Activated CD4-positive, alpha-beta T cell treated with anti-CD3 and anti-CD28 coated beads, Interleukin-2, amount 10 ng/mL, durations not matched to agents 7 days and 5 days (primary cell): ENCODE measurements at regions not wholly inside any gene's neighbourhood (a gene's known extent, or its start where the extent isn't known, plus 50 kb on each side); places are given as distances from the start of the nearest gene placed in this dataset.

Experiments
- CTCF ChIA-PET: fragments of 350-600 bp; sonication (Branson Sonifier 250); formaldehyde crosslinking; loops from one replicate; lab custom pipeline; 2021; ENCODE audit warnings: antibody characterized with exemption; lab: Charles Lee
- POLR2A ChIA-PET: fragments of 350-600 bp; sonication (Branson Sonifier 250); formaldehyde crosslinking; loops from one replicate; lab custom pipeline; 2021; ENCODE audit warnings: antibody characterized with exemption; lab: Charles Lee
- DNase-seq: peaks from one replicate; pipeline ENCODE4 v3.0.0-alpha.2; 2020
- H3K27ac Mint-ChIP-seq: one replicate; pipeline ENCODE4 v1.8.0; 2021; ENCODE audit warnings: mild to moderate bottlenecking, moderate library complexity, mixed read lengths
- H3K27me3 Mint-ChIP-seq: one replicate; pipeline ENCODE4 v1.8.0; 2021; ENCODE audit warnings: mixed read lengths
- H3K36me3 Mint-ChIP-seq: one replicate; pipeline ENCODE4 v1.8.0; 2021; ENCODE audit warnings: low read depth, mixed read lengths
- H3K4me1 Mint-ChIP-seq: one replicate; pipeline ENCODE4 v1.8.0; 2021; ENCODE audit warnings: mixed read lengths
- H3K4me3 Mint-ChIP-seq: one replicate; pipeline ENCODE4 v1.8.0; 2021; ENCODE audit warnings: mild to moderate bottlenecking, moderate library complexity, mixed read lengths
- H3K9me3 Mint-ChIP-seq: one replicate; pipeline ENCODE4 v1.8.0; 2021; ENCODE audit warnings: mixed read lengths

DNA sequence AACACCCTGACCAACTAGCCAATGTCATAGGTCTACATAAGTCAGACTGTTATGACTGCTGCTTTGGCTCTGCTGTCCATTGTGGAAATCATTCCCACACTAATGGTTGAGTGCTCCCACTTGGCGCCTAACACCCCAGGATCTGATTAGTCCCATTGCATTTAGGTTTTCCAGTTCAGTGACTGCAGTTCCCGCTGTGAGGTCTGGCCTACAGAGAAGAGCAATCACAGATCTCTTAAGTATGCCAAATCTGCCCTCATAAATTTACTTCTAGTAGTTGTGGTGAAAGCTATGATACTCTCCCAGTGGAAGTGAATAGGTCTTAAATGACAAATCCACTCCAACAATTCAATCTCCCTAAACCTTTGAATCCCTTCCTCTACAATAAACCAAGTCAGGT is 77.3 kb upstream of the IL2 start:
- Mint-ChIP-seq H3K9me3 (peaks cover 16% of the 10 kb centered on the region), H3K36me3 (peaks cover 3% of the 10 kb centered on the region), H3K4me1 (peaks cover 8% of the 10 kb centered on the region), H3K27me3 (no peaks in the 10 kb centered on the region), H3K4me3 (no peak overlapping the region), H3K27ac (no peak overlapping the region)
- no peak for DNase-seq
- CTCF ChIA-PET: no interaction called here
- POLR2A ChIA-PET: no interaction called here

- Mint-ChIP-seq H3K9me3 (peaks cover 9% of the 10 kb centered on the region), H3K27ac (no peak overlapping the region), H3K27me3 (no peaks in the 10 kb centered on the region), H3K4me3 (no peak overlapping the region), H3K4me1 (no peaks in the 10 kb centered on the region), H3K36me3 (peaks cover 3% of the 10 kb centered on the region)
- ChIA-PET POLR2A (no interaction called here), CTCF (interaction anchor here (1.2 kb wide), 1 partner anchor 23 kb away, joined by 3 read pairs; no protein-coding TSS in a partner anchor)
- no peak for DNase-seq
These were observed 76.2 kb upstream of the IL2 start for GRCh38 chr4:122532766-122533165.

GRCh38 chr4:122531514-122531913 is 75.0 kb upstream of the IL2 start:
- CTCF ChIA-PET: interaction anchor here (1.4 kb wide), 1 partner anchor 15 kb away, joined by 3 read pairs; no protein-coding TSS in a partner anchor
- Mint-ChIP-seq H3K27me3 (no peaks in the 10 kb centered on the region), H3K27ac (no peak overlapping the region), H3K36me3 (peaks cover 3% of the 10 kb centered on the region), H3K4me3 (no peak overlapping the region), H3K9me3 (peaks cover 9% of the 10 kb centered on the region), H3K4me1 (no peaks in the 10 kb centered on the region)
- DNase-seq: no peak
- POLR2A ChIA-PET: no interaction called here

GRCh38 chr4:122531038-122531437 is 74.5 kb upstream of the IL2 start:
- no peaks in the 10 kb centered on the region for H3K4me1 Mint-ChIP-seq
- H3K27me3 Mint-ChIP-seq: no peaks in the 10 kb centered on the region
- peaks cover 3% of the 10 kb centered on the region for H3K36me3 Mint-ChIP-seq
- ChIA-PET CTCF (interaction anchor here (1.4 kb wide), 1 partner anchor 16 kb away, joined by 3 read pairs; no protein-coding TSS in a partner anchor), POLR2A (no interaction called here)
- H3K9me3 Mint-ChIP-seq: peaks cover 9% of the 10 kb centered on the region
- no peak overlapping the region for H3K27ac Mint-ChIP-seq
- no peak overlapping the region for H3K4me3 Mint-ChIP-seq
- no peak for DNase-seq

GRCh38 chr4:122528879-122529278 is 72.4 kb upstream of the IL2 start:
- H3K27ac Mint-ChIP-seq: no peak overlapping the region
- ChIA-PET POLR2A (no interaction called here), CTCF (no interaction called here)
- H3K27me3 Mint-ChIP-seq: no peaks in the 10 kb centered on the region
- H3K4me1 Mint-ChIP-seq: no peaks in the 10 kb centered on the region
- no peaks in the 10 kb centered on the region for H3K36me3 Mint-ChIP-seq
- no peak for DNase-seq
- peaks cover 5% of the 10 kb centered on the region for H3K9me3 Mint-ChIP-seq
- H3K4me3 Mint-ChIP-seq: no peak overlapping the region

DNA sequence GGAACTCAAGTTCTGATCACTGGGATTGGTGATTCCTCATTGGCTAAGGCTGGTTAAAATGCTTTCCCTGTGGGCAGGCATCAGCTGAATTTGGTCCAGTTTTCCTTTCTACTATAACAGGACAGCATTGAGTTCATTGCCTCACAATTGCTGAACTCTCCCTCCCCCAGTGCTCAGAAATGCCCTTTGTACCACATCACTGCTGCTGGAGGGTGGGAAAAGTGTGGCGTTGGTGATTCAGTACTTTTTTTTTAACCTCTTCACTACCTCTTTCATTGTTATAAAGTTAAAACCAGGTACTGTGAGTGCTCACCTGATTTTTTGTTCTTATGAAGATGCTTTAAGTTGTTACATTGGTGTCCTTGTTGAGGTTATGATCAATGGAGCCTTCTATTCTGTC is 69.3 kb upstream of the IL2 start:
- peaks cover 5% of the 10 kb centered on the region for H3K36me3 Mint-ChIP-seq
- peaks cover 16% of the 10 kb centered on the region for H3K9me3 Mint-ChIP-seq
- no peak overlapping the region for H3K4me3 Mint-ChIP-seq
- no peak overlapping the region for H3K27ac Mint-ChIP-seq
- POLR2A ChIA-PET: no interaction called here
- peaks cover 2% of the 10 kb centered on the region for H3K27me3 Mint-ChIP-seq
- CTCF ChIA-PET: no interaction called here
- DNase-seq: no peak
- H3K4me1 Mint-ChIP-seq: no peaks in the 10 kb centered on the region

GRCh38 chr4:122524176-122524575 is 67.7 kb upstream of the IL2 start:
- Mint-ChIP-seq H3K9me3 (peaks cover 18% of the 10 kb centered on the region), H3K27me3 (peaks cover 2% of the 10 kb centered on the region), H3K27ac (no peak overlapping the region), H3K4me3 (no peak overlapping the region), H3K4me1 (no peaks in the 10 kb centered on the region), H3K36me3 (peaks cover 5% of the 10 kb centered on the region)
- no peak for DNase-seq
- ChIA-PET CTCF (no interaction called here), POLR2A (no interaction called here)

DNA sequence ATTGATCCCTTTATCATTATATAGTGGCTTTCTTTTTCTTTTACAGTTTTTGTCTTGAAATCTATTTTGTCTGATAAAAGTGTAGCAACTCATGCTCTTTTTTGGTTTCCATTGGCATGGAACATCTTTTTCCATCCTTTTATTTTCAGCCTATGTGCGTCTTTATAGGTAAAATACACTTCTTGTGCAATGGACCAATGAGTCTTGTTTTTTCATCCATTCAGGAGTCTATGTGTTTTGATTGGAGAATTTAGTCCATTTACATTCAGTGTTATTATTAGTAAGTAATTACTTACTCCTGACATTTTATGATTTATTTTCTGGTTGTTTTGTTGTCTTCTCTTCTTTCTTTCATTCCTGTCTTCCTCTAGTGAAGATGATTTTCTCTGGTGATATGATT is 66.4 kb upstream of the IL2 start:
- H3K4me3 Mint-ChIP-seq: no peak overlapping the region
- ChIA-PET POLR2A (no interaction called here), CTCF (interaction anchor here (1.3 kb wide), 1 partner anchor 10 kb away, joined by 3 read pairs; no protein-coding TSS in a partner anchor)
- H3K36me3 Mint-ChIP-seq: peaks cover 5% of the 10 kb centered on the region
- H3K27ac Mint-ChIP-seq: no peak overlapping the region
- H3K4me1 Mint-ChIP-seq: no peaks in the 10 kb centered on the region
- peaks cover 24% of the 10 kb centered on the region for H3K9me3 Mint-ChIP-seq
- no peak for DNase-seq
- peaks cover 4% of the 10 kb centered on the region for H3K27me3 Mint-ChIP-seq

DNA sequence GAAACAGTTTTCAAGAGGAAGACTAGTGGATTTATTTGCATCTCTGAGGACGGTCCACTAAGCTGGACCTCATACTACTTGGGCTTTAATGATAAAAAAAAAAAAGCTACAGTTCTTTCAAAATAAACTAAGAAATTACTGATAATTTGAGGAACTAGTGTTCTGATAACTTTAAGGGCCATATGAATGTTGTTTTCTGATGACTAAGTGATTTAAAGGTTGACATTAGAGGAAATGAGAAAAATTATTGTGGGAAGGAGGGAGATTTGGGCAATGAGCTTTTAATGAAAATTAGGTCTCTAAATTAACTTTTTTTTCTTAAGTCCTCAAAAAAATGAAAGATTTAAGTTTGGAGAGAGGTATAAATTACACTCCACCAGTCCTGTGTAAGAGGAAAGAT is 60.8 kb upstream of the IL2 start:
- ChIA-PET POLR2A (no interaction called here), CTCF (interaction anchor here (1.0 to 1.3 kb wide), 3 partner anchors 13 to 29 kb away, joined by 3 to 5 read pairs (median 4); no protein-coding TSS in a partner anchor)
- no peak for DNase-seq
- no peak overlapping the region for H3K4me3 Mint-ChIP-seq
- no peaks in the 10 kb centered on the region for H3K36me3 Mint-ChIP-seq
- H3K4me1 Mint-ChIP-seq: peaks cover 2% of the 10 kb centered on the region
- peaks cover 2% of the 10 kb centered on the region for H3K27me3 Mint-ChIP-seq
- H3K9me3 Mint-ChIP-seq: peaks cover 11% of the 10 kb centered on the region
- H3K27ac Mint-ChIP-seq: no peak overlapping the region

DNA sequence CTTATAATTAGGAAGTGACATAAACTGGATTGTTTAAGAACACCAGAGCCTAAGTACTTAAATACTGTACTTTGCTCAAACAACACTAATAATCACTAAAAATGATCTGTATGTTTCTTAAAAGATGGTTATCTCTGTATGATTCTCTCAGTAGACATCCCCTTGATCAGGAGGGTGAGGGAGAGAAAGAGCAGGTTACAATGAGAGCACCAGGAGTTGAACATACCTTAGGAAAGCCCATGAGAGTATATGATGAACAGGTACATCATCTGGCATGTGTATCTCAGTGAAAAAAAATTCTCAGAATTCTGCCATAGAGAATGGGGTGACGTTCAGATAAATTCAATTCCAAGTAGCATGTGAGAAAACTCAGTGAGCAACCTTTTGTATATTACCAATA is 59.9 kb upstream of the IL2 start:
- peaks cover 5% of the 10 kb centered on the region for H3K4me1 Mint-ChIP-seq
- H3K4me3 Mint-ChIP-seq: no peak overlapping the region
- peaks cover 2% of the 10 kb centered on the region for H3K27me3 Mint-ChIP-seq
- H3K9me3 Mint-ChIP-seq: peaks cover 14% of the 10 kb centered on the region
- POLR2A ChIA-PET: no interaction called here
- H3K27ac Mint-ChIP-seq: no peak overlapping the region
- no peak for DNase-seq
- CTCF ChIA-PET: no interaction called here
- no peaks in the 10 kb centered on the region for H3K36me3 Mint-ChIP-seq

DNA sequence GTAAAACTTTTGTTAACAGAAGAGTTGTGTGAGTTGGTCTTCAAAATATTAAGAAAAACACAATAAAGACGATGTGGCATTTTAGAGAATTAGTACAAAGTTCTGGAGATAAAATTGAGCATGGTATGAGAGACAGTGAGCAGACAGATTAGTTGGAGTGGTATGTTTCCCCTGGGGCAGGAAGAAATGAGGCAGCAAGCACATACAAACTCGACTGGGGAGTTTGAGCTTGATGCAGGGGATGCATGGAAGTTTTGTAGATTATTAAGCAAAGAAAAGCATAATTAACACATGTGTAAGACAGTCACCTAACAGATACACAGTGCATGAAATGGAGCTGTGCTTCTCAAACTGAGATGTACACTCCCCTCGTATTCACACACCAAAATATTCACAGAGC is 58.1 kb upstream of the IL2 start:
- peaks cover 11% of the 10 kb centered on the region for H3K9me3 Mint-ChIP-seq
- POLR2A ChIA-PET: no interaction called here
- no peak overlapping the region for H3K4me3 Mint-ChIP-seq
- peaks cover 2% of the 10 kb centered on the region for H3K27me3 Mint-ChIP-seq
- no peak overlapping the region for H3K27ac Mint-ChIP-seq
- CTCF ChIA-PET: no interaction called here
- H3K36me3 Mint-ChIP-seq: no peaks in the 10 kb centered on the region
- peaks cover 5% of the 10 kb centered on the region for H3K4me1 Mint-ChIP-seq
- no peak for DNase-seq

- DNase-seq: no peak
- H3K9me3 Mint-ChIP-seq: peaks cover 5% of the 10 kb centered on the region
- peaks cover 20% of the 10 kb centered on the region for H3K4me1 Mint-ChIP-seq
- H3K27me3 Mint-ChIP-seq: no peaks in the 10 kb centered on the region
- H3K4me3 Mint-ChIP-seq: no peak overlapping the region
- H3K36me3 Mint-ChIP-seq: no peaks in the 10 kb centered on the region
- ChIA-PET POLR2A (interaction anchor here (0.6 kb wide), 1 partner anchor 424 kb away, joined by 3 read pairs; no protein-coding TSS in a partner anchor), CTCF (interaction anchor here (0.7 to 1.4 kb wide), 2 partner anchors 10 to 252 kb away, joined by 3 read pairs; no protein-coding TSS in a partner anchor)
- no peak overlapping the region for H3K27ac Mint-ChIP-seq
These were observed 55.9 kb upstream of the IL2 start for GRCh38 chr4:122512430-122512829.

- POLR2A ChIA-PET: no interaction called here
- H3K9me3 Mint-ChIP-seq: peaks cover 6% of the 10 kb centered on the region
- H3K4me3 Mint-ChIP-seq: peak overlapping the region; percentile 61
- H3K27me3 Mint-ChIP-seq: no peaks in the 10 kb centered on the region
- CTCF ChIA-PET: no interaction called here
- no peaks in the 10 kb centered on the region for H3K36me3 Mint-ChIP-seq
- H3K27ac Mint-ChIP-seq: peak overlapping the region; percentile 65
- H3K4me1 Mint-ChIP-seq: peaks cover 38% of the 10 kb centered on the region
- no peak for DNase-seq
These were observed 51.6 kb upstream of the IL2 start for GRCh38 chr4:122508083-122508482.
